ENCODE measurements at regions not wholly inside any gene's neighbourhood (a gene's known extent, or its start where the extent isn't known, plus 50 kb on each side); places are given as distances from the start of the nearest gene placed in this dataset.

- no peak for DNase-seq
- no peak overlapping the region for H3K4me3 ChIP-seq (ENCODE audit: low read length)
- no peak overlapping the region for H3K27ac ChIP-seq (ENCODE audit: low read depth, low read length)
- ATAC-seq = no peak
- POLR2A ChIA-PET = no interaction called here
- no peaks in the 10 kb centered on the region for H3K27me3 ChIP-seq (ENCODE audit: control insufficient read depth in 2 of 2, insufficient read depth in 2 of 2, low read length in 2 of 2)
- H3K9me3 ChIP-seq (ENCODE audit: control insufficient read depth in 2 of 3, low read length in 3 of 3) = no peaks in the 10 kb centered on the region
- H3K36me3 ChIP-seq (ENCODE audit: control insufficient read depth in 2 of 3, insufficient read depth in 3 of 3, low read length in 3 of 3) = no peaks in the 10 kb centered on the region
- CTCF ChIA-PET = interaction anchor here (0.7 kb wide), 1 partner anchor 536 kb away, joined by 3 read pairs; no protein-coding TSS in a partner anchor
- Mint-ChIP-seq H3K36me3 (no peaks in the 10 kb centered on the region), H3K27me3 (peaks cover 0 to 23% (median 9%) of the 10 kb centered on the region in 5 donors), H3K9me3 (peaks cover 0 to 2% (median 0%) of the 10 kb centered on the region in 11 donors), H3K27ac (no peak overlapping the region), H3K4me3 (no peak overlapping the region), H3K4me1 (no peaks in the 10 kb centered on the region)
- intact Hi-C loops (cut with micrococcal nuclease) = no loop called here
- H3K4me1 ChIP-seq (ENCODE audit: control insufficient read depth in 2 of 2, insufficient read depth in 2 of 2, low read length in 2 of 2) = no peaks in the 10 kb centered on the region
These were observed 50.3 kb upstream of the CABCOCO1 start for GRCh38 chr10:61612450-61612849.

- ChIA-PET POLR2A (no interaction called here), CTCF (no interaction called here)
- H3K9me3 Mint-ChIP-seq = peaks cover 0 to 2% (median 0%) of the 10 kb centered on the region in 11 donors
- no peak overlapping the region for H3K27ac Mint-ChIP-seq
- Histone ChIP-seq H3K4me3 (ENCODE audit: low read length) (no peak overlapping the region), H3K36me3 (ENCODE audit: control insufficient read depth in 2 of 3, insufficient read depth in 3 of 3, low read length in 3 of 3) (no peaks in the 10 kb centered on the region), H3K27me3 (ENCODE audit: control insufficient read depth in 2 of 2, insufficient read depth in 2 of 2, low read length in 2 of 2) (no peaks in the 10 kb centered on the region), H3K9me3 (ENCODE audit: control insufficient read depth in 2 of 3, low read length in 3 of 3) (no peaks in the 10 kb centered on the region), H3K27ac (ENCODE audit: low read depth, low read length) (no peak overlapping the region), H3K4me1 (ENCODE audit: control insufficient read depth in 2 of 2, insufficient read depth in 2 of 2, low read length in 2 of 2) (no peaks in the 10 kb centered on the region)
- ATAC-seq = no peak
- intact Hi-C loops (cut with micrococcal nuclease) = no loop called here
- peaks cover 0 to 23% (median 9%) of the 10 kb centered on the region in 5 donors for H3K27me3 Mint-ChIP-seq
- no peak overlapping the region for H3K4me3 Mint-ChIP-seq
- DNase-seq = no peak
- no peaks in the 10 kb centered on the region for H3K4me1 Mint-ChIP-seq
- no peaks in the 10 kb centered on the region for H3K36me3 Mint-ChIP-seq
These were observed 50.7 kb upstream of the CABCOCO1 start for GRCh38 chr10:61612009-61612408.

GRCh38 chr10:61609701-61610100 lies 53.0 kb upstream of the CABCOCO1 start:
- H3K4me1 ChIP-seq (ENCODE audit: control insufficient read depth in 2 of 2, insufficient read depth in 2 of 2, low read length in 2 of 2) = no peaks in the 10 kb centered on the region
- no peaks in the 10 kb centered on the region for H3K9me3 ChIP-seq (ENCODE audit: control insufficient read depth in 2 of 3, low read length in 3 of 3)
- no peak overlapping the region for H3K4me3 ChIP-seq (ENCODE audit: low read length)
- DNase-seq = no peak
- no peaks in the 10 kb centered on the region for H3K36me3 Mint-ChIP-seq
- H3K27ac ChIP-seq (ENCODE audit: low read depth, low read length) = no peak overlapping the region
- no peak overlapping the region for H3K4me3 Mint-ChIP-seq
- ChIA-PET POLR2A (no interaction called here), CTCF (no interaction called here)
- no peak for ATAC-seq
- no peaks in the 10 kb centered on the region for H3K4me1 Mint-ChIP-seq
- peaks cover 4 to 38% (median 16%) of the 10 kb centered on the region in 5 donors for H3K27me3 Mint-ChIP-seq
- no peak overlapping the region for H3K27ac Mint-ChIP-seq
- H3K36me3 ChIP-seq (ENCODE audit: control insufficient read depth in 2 of 3, insufficient read depth in 3 of 3, low read length in 3 of 3) = no peaks in the 10 kb centered on the region
- no peaks in the 10 kb centered on the region for H3K27me3 ChIP-seq (ENCODE audit: control insufficient read depth in 2 of 2, insufficient read depth in 2 of 2, low read length in 2 of 2)
- intact Hi-C loops (cut with micrococcal nuclease) = no loop called here
- H3K9me3 Mint-ChIP-seq = peaks cover 0 to 2% (median 0%) of the 10 kb centered on the region in 11 donors

GRCh38 chr10:61608255-61609033 lies 54.3 kb upstream of the CABCOCO1 start:
- Mint-ChIP-seq H3K27ac (no peak overlapping the region), H3K36me3 (no peaks in the 10 kb centered on the region), H3K4me3 (no peak overlapping the region), H3K27me3 (peaks cover 7 to 38% (median 16%) of the 10 kb centered on the region in 5 donors), H3K9me3 (peaks cover 0 to 2% (median 0%) of the 10 kb centered on the region in 11 donors), H3K4me1 (no peaks in the 10 kb centered on the region)
- no peak overlapping the region for H3K4me3 ChIP-seq (ENCODE audit: low read length)
- no peaks in the 10 kb centered on the region for H3K9me3 ChIP-seq (ENCODE audit: control insufficient read depth in 2 of 3, low read length in 3 of 3)
- H3K27ac ChIP-seq (ENCODE audit: low read depth, low read length) = no peak overlapping the region
- H3K4me1 ChIP-seq (ENCODE audit: control insufficient read depth in 2 of 2, insufficient read depth in 2 of 2, low read length in 2 of 2) = no peaks in the 10 kb centered on the region
- intact Hi-C loops (cut with micrococcal nuclease) = no loop called here
- ATAC-seq (no peak), DNase-seq (no peak)
- no peaks in the 10 kb centered on the region for H3K36me3 ChIP-seq (ENCODE audit: control insufficient read depth in 2 of 3, insufficient read depth in 3 of 3, low read length in 3 of 3)
- CTCF ChIA-PET = no interaction called here
- POLR2A ChIA-PET = no interaction called here
- no peaks in the 10 kb centered on the region for H3K27me3 ChIP-seq (ENCODE audit: control insufficient read depth in 2 of 2, insufficient read depth in 2 of 2, low read length in 2 of 2)

GRCh38 chr10:61606959-61607907 lies 55.5 kb upstream of the CABCOCO1 start:
- Histone ChIP-seq H3K4me3 (ENCODE audit: low read length) (no peak overlapping the region), H3K36me3 (ENCODE audit: control insufficient read depth in 2 of 3, insufficient read depth in 3 of 3, low read length in 3 of 3) (no peaks in the 10 kb centered on the region), H3K4me1 (ENCODE audit: control insufficient read depth in 2 of 2, insufficient read depth in 2 of 2, low read length in 2 of 2) (no peaks in the 10 kb centered on the region), H3K27ac (ENCODE audit: low read depth, low read length) (no peak overlapping the region), H3K9me3 (ENCODE audit: control insufficient read depth in 2 of 3, low read length in 3 of 3) (no peaks in the 10 kb centered on the region), H3K27me3 (ENCODE audit: control insufficient read depth in 2 of 2, insufficient read depth in 2 of 2, low read length in 2 of 2) (no peaks in the 10 kb centered on the region)
- ATAC-seq (no peak), DNase-seq (no peak)
- POLR2A ChIA-PET = no interaction called here
- Mint-ChIP-seq H3K36me3 (no peaks in the 10 kb centered on the region), H3K27me3 (peaks cover 7 to 36% (median 16%) of the 10 kb centered on the region in 5 donors), H3K4me1 (no peaks in the 10 kb centered on the region), H3K9me3 (peaks cover 0 to 2% (median 0%) of the 10 kb centered on the region in 11 donors), H3K27ac (no peak overlapping the region), H3K4me3 (no peak overlapping the region)
- CTCF ChIA-PET = no interaction called here
- intact Hi-C loops (cut with micrococcal nuclease) = no loop called here

GRCh38 chr10:61605221-61605620 lies 57.5 kb upstream of the CABCOCO1 start:
- H3K9me3 ChIP-seq (ENCODE audit: control insufficient read depth in 2 of 3, low read length in 3 of 3) = no peaks in the 10 kb centered on the region
- ATAC-seq (no peak), DNase-seq (no peak)
- no peak overlapping the region for H3K27ac Mint-ChIP-seq
- H3K27me3 Mint-ChIP-seq = peaks cover 7 to 22% (median 11%) of the 10 kb centered on the region in 5 donors
- CTCF ChIA-PET = no interaction called here
- H3K4me1 ChIP-seq (ENCODE audit: control insufficient read depth in 2 of 2, insufficient read depth in 2 of 2, low read length in 2 of 2) = no peaks in the 10 kb centered on the region
- H3K27me3 ChIP-seq (ENCODE audit: control insufficient read depth in 2 of 2, insufficient read depth in 2 of 2, low read length in 2 of 2) = no peaks in the 10 kb centered on the region
- no peaks in the 10 kb centered on the region for H3K4me1 Mint-ChIP-seq
- POLR2A ChIA-PET = no interaction called here
- no peaks in the 10 kb centered on the region for H3K36me3 Mint-ChIP-seq
- intact Hi-C loops (cut with micrococcal nuclease) = no loop called here
- H3K4me3 ChIP-seq (ENCODE audit: low read length) = no peak overlapping the region
- H3K9me3 Mint-ChIP-seq = peaks cover 0 to 2% (median 0%) of the 10 kb centered on the region in 11 donors
- no peaks in the 10 kb centered on the region for H3K36me3 ChIP-seq (ENCODE audit: control insufficient read depth in 2 of 3, insufficient read depth in 3 of 3, low read length in 3 of 3)
- H3K27ac ChIP-seq (ENCODE audit: low read depth, low read length) = no peak overlapping the region
- no peak overlapping the region for H3K4me3 Mint-ChIP-seq
